ENCODE measurements at regions not wholly inside any gene's neighbourhood (a gene's known extent, or its start where the extent isn't known, plus 50 kb on each side); places are given as distances from the start of the nearest gene placed in this dataset.
"Not testable (repeated sequence)": the region's sequence is repeated elsewhere in the genome, so short reads cannot be mapped to it uniquely, and the experiment has no call there.

DNA sequence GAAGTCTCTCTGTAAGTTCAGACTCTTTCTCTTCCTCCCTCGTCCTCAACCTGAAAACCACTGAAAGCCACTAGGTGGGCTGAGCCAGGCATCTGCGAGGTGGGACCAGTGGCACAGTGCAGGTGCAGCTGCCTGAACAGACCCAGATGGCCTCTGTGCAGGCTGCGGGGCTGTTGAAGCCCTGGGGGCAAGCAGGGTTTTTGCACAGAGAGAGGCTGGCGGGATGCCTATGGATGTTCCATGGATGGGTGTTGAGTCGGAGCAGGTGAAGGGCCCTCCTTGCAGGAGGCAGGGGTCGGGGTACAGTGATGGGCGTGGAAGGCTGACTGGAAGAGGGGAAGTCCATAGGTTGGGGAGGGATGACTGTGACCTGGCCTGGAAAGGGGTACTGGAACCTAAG is 350.2 kb upstream of the FAT1 start:
- Mint-ChIP-seq H3K27ac (no peak overlapping the region), H3K36me3 (ENCODE audit: low read depth) (no peaks in the 10 kb centered on the region), H3K9me3 (ENCODE audit: insufficient read depth) (peaks cover 7% of the 10 kb centered on the region), H3K27me3 (ENCODE audit: low read depth) (no peaks in the 10 kb centered on the region), H3K4me1 (ENCODE audit: low read depth) (no peaks in the 10 kb centered on the region), H3K4me3 (no peak overlapping the region)
- CTCF ChIA-PET: no interaction called here
- no peak for ATAC-seq
- POLR2A ChIA-PET: no interaction called here
- no peak for DNase-seq

DNA sequence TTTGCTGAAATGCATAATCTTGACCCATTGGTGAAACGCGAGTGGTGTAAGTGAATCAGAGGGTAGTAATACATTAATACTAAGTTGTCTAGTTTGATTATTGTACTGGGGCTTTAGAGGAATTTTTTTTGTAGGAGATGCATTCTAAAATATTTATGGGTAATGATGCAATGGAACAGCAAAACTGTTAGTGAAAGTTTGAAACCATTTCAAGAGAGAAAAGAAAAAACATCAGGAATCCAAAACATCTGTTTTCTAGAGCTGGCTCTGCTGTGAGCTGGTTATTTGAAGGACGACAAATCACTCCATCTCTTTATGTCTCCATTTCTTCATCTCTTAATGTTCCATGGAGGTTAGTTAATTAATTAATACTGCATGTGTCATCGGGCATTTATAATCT is 351.9 kb upstream of the FAT1 start:
- ChIA-PET CTCF (no interaction called here), POLR2A (no interaction called here)
- Mint-ChIP-seq H3K9me3 (ENCODE audit: insufficient read depth) (peaks cover 7% of the 10 kb centered on the region), H3K36me3 (ENCODE audit: low read depth) (no peaks in the 10 kb centered on the region), H3K27me3 (ENCODE audit: low read depth) (no peaks in the 10 kb centered on the region), H3K4me1 (ENCODE audit: low read depth) (no peaks in the 10 kb centered on the region), H3K4me3 (no peak overlapping the region), H3K27ac (no peak overlapping the region)
- ATAC-seq (no peak), DNase-seq (no peak)

DNA sequence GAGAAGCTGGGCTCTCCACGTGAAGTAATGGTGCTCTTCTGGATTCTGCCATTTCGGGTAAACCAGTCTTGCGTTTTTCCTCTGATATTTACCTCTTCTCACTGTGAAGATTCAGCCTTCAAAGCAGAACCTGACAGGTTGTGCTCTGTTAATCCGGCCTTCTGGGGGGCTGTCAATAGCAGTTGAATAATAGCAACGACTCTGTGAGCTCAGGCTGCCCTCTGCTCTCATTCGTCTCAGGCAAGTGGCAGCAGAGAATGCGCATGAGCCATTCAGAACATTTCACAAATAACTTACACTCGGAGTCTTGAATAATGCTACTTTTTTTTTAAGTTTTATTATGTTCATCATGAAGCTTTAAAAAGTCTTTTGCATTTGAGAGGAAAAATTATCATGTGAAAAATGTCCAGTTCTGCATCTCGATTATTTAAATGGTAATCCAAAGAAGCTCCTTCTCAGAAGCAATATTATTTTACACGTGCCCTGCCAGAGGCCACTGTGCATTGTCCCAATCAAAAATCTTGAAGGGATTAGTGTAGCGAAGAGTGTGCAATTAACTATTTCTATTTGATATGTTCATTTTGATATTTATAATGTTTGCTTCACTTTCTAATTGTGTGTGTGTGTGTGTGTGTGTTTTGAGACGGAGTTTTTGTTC is 354.2 kb upstream of the FAT1 start:
- no peaks in the 10 kb centered on the region for H3K27me3 Mint-ChIP-seq (ENCODE audit: low read depth)
- CTCF ChIA-PET: no interaction called here
- no peak for DNase-seq

DNA sequence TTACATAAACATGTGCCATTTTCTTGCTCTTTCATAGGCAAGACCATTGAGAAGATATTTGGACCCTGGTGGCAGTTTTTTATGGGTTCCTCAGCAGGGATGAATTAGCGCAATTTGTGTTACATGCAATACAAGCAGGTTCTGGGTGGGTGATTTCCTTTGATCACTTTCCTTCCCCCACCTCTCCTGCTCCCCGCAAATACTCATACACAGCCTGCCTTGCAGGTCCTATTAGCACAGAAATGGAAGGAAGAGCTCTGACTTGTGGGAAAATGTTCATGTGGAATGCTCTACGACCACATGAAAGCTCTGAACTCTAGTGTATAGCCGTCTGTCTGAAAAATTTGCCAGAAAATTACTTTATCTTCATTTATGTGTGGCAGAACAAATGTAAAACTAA is 361.0 kb upstream of the FAT1 start:
- Mint-ChIP-seq H3K36me3 (ENCODE audit: low read depth) (no peaks in the 10 kb centered on the region), H3K27me3 (ENCODE audit: low read depth) (no peaks in the 10 kb centered on the region), H3K9me3 (ENCODE audit: insufficient read depth) (peaks cover 4% of the 10 kb centered on the region), H3K4me3 (no peak overlapping the region), H3K27ac (no peak overlapping the region), H3K4me1 (ENCODE audit: low read depth) (no peaks in the 10 kb centered on the region)
- DNase-seq (no peak), ATAC-seq (no peak)
- ChIA-PET CTCF (no interaction called here), POLR2A (no interaction called here)

More for the DNA sequence above, 354.2 kb upstream of the FAT1 start:
- H3K27ac Mint-ChIP-seq: no peak overlapping the region
- no peak overlapping the region for H3K4me3 Mint-ChIP-seq
- no peaks in the 10 kb centered on the region for H3K4me1 Mint-ChIP-seq (ENCODE audit: low read depth)
- H3K9me3 Mint-ChIP-seq (ENCODE audit: insufficient read depth): peaks cover 2% of the 10 kb centered on the region
- POLR2A ChIA-PET: no interaction called here
- no peak for ATAC-seq
- H3K36me3 Mint-ChIP-seq (ENCODE audit: low read depth): no peaks in the 10 kb centered on the region

DNA sequence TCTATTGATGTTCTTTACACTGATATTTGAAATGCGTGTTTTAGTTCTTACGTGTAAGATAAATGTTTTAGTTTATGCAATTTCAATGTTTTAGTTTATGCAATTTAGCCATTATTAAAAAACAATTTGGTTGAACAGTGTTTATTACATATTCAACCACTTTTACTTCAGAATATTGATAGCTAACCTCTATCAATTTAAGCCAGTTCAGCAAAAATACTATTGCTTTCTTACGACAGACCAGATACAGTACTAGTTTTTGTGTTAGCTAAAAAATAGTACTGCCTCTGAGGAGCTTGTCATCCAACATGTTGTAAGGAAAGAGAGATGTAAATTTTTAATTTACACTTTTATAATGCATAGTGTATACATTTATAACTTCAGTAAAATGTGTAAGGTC is 361.7 kb upstream of the FAT1 start:
- Mint-ChIP-seq H3K4me1 (ENCODE audit: low read depth) (no peaks in the 10 kb centered on the region), H3K9me3 (ENCODE audit: insufficient read depth) (peaks cover 4% of the 10 kb centered on the region), H3K4me3 (no peak overlapping the region), H3K27ac (no peak overlapping the region), H3K27me3 (ENCODE audit: low read depth) (no peaks in the 10 kb centered on the region), H3K36me3 (ENCODE audit: low read depth) (no peaks in the 10 kb centered on the region)
- ChIA-PET CTCF (no interaction called here), POLR2A (no interaction called here)
- DNase-seq: no peak
- no peak for ATAC-seq

DNA sequence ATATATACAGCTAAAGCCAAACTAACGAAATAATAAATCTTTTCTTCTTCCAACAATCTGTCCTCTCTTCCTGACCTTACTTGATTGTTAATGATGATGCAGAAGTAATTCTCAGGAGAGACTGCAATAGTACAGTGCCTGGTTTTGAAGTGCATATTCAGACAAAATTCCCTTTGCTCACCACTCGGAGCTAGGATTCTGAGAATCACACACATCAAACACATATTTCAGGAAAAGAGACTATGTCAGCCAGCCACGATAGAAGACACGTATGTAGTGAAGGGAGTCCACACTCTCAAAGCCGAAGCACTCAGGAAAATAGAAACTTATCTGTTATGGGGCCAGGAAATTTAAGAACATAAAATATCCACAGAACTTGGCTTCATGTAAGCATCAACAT is 362.5 kb upstream of the FAT1 start:
- DNase-seq (no peak), ATAC-seq (no peak)
- Mint-ChIP-seq H3K9me3 (ENCODE audit: insufficient read depth) (peaks cover 4% of the 10 kb centered on the region), H3K27ac (no peak overlapping the region), H3K27me3 (ENCODE audit: low read depth) (no peaks in the 10 kb centered on the region), H3K4me1 (ENCODE audit: low read depth) (no peaks in the 10 kb centered on the region), H3K36me3 (ENCODE audit: low read depth) (no peaks in the 10 kb centered on the region), H3K4me3 (no peak overlapping the region)
- CTCF ChIA-PET: no interaction called here
- POLR2A ChIA-PET: no interaction called here

DNA sequence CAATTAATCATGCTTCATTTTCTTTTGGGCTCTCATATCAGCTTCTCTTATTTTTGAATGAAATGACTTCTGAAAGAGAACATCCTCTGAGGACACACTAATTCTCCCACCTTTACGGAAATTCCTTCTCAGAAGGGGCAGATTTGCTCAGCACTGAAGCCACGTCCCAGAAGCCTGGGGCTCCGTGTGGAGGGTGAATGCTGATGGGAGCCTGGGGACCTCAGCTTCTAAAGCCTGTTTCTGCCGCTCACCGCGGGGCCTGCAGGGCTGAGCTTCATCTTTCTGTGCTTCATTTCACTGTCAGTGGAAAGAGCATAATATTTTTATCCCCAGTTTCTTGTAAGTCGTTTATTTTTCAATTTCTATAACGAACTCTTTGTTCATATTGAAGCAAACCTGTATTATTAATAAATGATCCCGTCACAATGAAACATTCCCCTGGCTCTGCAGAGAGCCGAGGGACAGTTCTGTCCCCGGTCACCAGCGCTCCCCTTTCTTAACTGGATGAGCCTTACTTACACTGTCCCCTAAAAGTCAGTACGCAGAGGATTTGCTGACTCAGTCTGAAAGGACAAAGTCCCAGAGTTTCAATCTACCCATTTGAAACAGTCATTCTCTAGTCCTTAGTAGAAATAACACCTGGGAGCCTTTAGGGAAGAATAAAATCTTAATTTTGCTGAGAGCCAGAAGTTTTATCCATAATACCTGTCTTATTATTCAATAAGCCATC is 364.6 kb upstream of the FAT1 start:
- Mint-ChIP-seq H3K4me3 (no peak overlapping the region), H3K27ac (no peak overlapping the region), H3K36me3 (ENCODE audit: low read depth) (no peaks in the 10 kb centered on the region), H3K27me3 (ENCODE audit: low read depth) (no peaks in the 10 kb centered on the region), H3K4me1 (ENCODE audit: low read depth) (no peaks in the 10 kb centered on the region), H3K9me3 (ENCODE audit: insufficient read depth) (peaks cover 3% of the 10 kb centered on the region)
- ATAC-seq (no peak), DNase-seq (no peak)
- CTCF ChIA-PET: no interaction called here
- POLR2A ChIA-PET: no interaction called here

DNA sequence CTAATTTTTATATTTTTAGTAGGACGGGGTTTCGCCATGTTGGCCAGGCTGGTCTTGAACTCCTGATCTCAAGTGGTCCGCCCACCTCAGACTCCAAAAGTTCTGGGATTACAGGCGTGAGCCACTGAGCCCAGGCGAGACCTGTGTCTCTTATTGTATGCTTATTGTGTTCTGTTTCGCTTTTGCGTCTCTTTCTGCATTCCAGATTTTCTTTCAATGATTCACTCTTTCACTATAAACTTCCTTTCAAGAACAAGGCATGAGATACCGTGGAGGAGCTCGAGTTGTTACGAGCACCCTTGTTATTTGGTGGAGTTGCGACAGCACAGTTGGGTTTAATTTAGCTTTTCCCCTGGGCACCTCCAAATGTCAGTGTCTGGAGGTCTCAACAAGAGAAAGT is 366.7 kb upstream of the FAT1 start:
- H3K4me1 Mint-ChIP-seq (ENCODE audit: low read depth): no peaks in the 10 kb centered on the region
- no peaks in the 10 kb centered on the region for H3K9me3 Mint-ChIP-seq (ENCODE audit: insufficient read depth)
- no peak overlapping the region for H3K27ac Mint-ChIP-seq
- no peak for ATAC-seq
- no peaks in the 10 kb centered on the region for H3K36me3 Mint-ChIP-seq (ENCODE audit: low read depth)
- ChIA-PET POLR2A (no interaction called here), CTCF (no interaction called here)
- DNase-seq: no peak
- H3K4me3 Mint-ChIP-seq: no peak overlapping the region
- H3K27me3 Mint-ChIP-seq (ENCODE audit: low read depth): no peaks in the 10 kb centered on the region

DNA sequence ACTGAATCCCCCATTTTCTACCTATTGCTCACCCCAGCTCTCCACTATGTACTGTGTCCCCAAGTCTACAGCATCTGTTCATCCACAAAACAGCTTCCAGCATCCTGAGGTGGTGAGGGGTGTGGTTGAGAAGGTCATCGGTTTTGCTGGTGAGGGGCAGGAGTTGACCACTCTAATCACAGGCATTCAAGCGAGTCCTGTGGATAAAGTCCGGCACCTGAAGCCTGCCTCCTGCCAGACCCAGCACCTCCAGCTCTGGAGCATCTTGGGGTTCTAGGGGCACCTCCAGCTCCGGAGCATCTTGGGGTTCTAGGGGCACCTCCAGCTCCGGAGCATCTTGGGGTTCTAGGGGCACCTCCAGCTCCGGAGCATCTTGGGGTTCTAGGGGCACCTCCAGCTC is 367.2 kb upstream of the FAT1 start:
- H3K27ac Mint-ChIP-seq; H3K9me3 Mint-ChIP-seq (ENCODE audit: insufficient read depth); DNase-seq; POLR2A ChIA-PET; H3K4me1 Mint-ChIP-seq (ENCODE audit: low read depth); CTCF ChIA-PET; H3K4me3 Mint-ChIP-seq; ATAC-seq; H3K27me3 Mint-ChIP-seq (ENCODE audit: low read depth); H3K36me3 Mint-ChIP-seq (ENCODE audit: low read depth): not testable (repeated sequence)

DNA sequence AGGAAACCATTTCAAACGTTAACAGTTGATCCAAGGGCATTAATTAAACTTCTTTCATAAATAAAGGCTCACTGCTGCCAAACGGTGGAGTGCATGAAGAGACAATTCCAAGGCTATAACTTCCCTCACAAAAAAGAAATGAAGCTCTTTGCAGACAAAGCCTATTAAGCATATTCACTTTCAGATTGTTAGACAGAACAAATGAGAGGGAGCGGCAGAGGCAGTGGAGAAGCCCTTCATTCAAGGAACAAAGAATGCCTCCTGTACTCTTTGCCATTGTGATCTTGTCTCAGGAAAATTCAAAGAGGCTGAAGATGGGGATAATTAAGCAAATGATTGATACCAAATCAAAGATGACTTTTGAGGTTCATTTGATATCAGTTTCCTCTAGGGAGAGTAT is 370.5 kb upstream of the FAT1 start:
- H3K27me3 Mint-ChIP-seq (ENCODE audit: low read depth): no peaks in the 10 kb centered on the region
- ChIA-PET CTCF (no interaction called here), POLR2A (no interaction called here)
- DNase-seq (no peak), ATAC-seq (no peak)
- no peaks in the 10 kb centered on the region for H3K36me3 Mint-ChIP-seq (ENCODE audit: low read depth)
- no peak overlapping the region for H3K4me3 Mint-ChIP-seq
- peaks cover 8% of the 10 kb centered on the region for H3K9me3 Mint-ChIP-seq (ENCODE audit: insufficient read depth)
- H3K27ac Mint-ChIP-seq: no peak overlapping the region
- no peaks in the 10 kb centered on the region for H3K4me1 Mint-ChIP-seq (ENCODE audit: low read depth)

DNA sequence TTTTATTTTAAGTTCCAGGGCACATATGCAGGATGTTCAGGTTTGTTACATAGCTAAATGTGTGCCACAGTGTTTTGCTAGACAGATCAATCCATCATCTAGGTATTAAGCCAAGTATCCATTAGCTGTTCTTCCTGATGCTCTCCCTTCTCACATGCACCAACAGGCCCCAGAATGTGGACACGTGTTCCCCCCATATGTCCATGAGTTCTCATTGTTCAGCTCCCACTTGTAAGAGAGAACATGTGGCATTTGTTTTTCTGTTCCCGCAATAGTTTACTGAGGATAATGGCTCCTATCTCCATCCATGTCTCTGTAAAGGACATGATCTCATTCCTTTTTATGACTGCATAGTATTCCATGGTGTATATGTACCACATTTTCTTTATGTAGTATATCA is 374.8 kb upstream of the FAT1 start:
- ChIA-PET CTCF (no interaction called here), POLR2A (no interaction called here)
- Mint-ChIP-seq H3K36me3 (ENCODE audit: low read depth) (no peaks in the 10 kb centered on the region), H3K27me3 (ENCODE audit: low read depth) (no peaks in the 10 kb centered on the region), H3K9me3 (ENCODE audit: insufficient read depth) (peaks cover 12% of the 10 kb centered on the region), H3K4me1 (ENCODE audit: low read depth) (no peaks in the 10 kb centered on the region), H3K27ac (no peak overlapping the region), H3K4me3 (no peak overlapping the region)
- no peak for DNase-seq
- ATAC-seq: no peak

DNA sequence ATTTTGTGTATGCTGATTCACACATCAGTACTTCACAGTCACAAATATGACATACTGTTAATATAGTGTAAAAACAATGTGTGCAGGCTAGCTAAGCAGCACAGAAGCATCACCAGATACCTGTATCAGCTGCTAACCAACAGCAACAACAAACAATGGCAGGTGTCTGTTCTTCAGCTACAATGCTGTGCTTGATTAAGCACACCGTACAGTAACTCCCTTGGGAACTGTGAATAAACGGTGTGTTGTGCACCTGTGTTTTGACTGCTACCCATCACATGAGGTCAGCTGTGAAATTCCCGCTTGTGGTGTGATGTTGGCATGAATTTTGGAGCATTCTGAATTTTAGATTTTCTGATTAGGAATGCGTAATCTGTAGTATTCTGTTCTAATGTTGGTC is 379.7 kb upstream of the FAT1 start:
- Mint-ChIP-seq H3K4me1 (ENCODE audit: low read depth) (no peaks in the 10 kb centered on the region), H3K4me3 (no peak overlapping the region), H3K27me3 (ENCODE audit: low read depth) (no peaks in the 10 kb centered on the region), H3K36me3 (ENCODE audit: low read depth) (no peaks in the 10 kb centered on the region), H3K9me3 (ENCODE audit: insufficient read depth) (peaks cover 6% of the 10 kb centered on the region), H3K27ac (no peak overlapping the region)
- no peak for ATAC-seq
- CTCF ChIA-PET: no interaction called here
- no peak for DNase-seq
- POLR2A ChIA-PET: no interaction called here

DNA sequence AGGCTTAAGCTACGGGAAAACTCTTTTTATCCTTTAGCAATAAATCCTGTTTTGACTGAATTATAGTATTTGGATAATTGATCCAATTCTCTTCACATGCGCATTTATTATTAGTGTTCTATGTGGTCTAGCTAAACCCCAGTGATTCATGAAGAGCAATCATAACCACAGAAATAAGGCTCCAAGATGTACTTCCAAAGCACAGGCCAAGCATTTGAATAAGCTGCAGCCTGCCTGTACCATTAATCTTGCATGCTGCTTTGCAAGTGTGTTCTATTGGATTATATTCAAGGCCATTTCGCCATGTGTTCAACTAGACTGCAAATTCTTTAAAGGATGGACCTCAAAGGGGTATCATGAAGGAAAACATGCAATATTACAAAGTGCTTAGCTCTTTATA is 385.2 kb upstream of the FAT1 start:
- Mint-ChIP-seq H3K27me3 (ENCODE audit: low read depth) (no peaks in the 10 kb centered on the region), H3K27ac (no peak overlapping the region), H3K4me3 (no peak overlapping the region), H3K4me1 (ENCODE audit: low read depth) (no peaks in the 10 kb centered on the region), H3K9me3 (ENCODE audit: insufficient read depth) (peaks cover 4% of the 10 kb centered on the region), H3K36me3 (ENCODE audit: low read depth) (no peaks in the 10 kb centered on the region)
- ChIA-PET CTCF (no interaction called here), POLR2A (no interaction called here)
- no peak for ATAC-seq
- no peak for DNase-seq
